ENCODE measurements at regions not wholly inside any gene's neighbourhood (a gene's known extent, or its start where the extent isn't known, plus 50 kb on each side); places are given as distances from the start of the nearest gene placed in this dataset.

DNA sequence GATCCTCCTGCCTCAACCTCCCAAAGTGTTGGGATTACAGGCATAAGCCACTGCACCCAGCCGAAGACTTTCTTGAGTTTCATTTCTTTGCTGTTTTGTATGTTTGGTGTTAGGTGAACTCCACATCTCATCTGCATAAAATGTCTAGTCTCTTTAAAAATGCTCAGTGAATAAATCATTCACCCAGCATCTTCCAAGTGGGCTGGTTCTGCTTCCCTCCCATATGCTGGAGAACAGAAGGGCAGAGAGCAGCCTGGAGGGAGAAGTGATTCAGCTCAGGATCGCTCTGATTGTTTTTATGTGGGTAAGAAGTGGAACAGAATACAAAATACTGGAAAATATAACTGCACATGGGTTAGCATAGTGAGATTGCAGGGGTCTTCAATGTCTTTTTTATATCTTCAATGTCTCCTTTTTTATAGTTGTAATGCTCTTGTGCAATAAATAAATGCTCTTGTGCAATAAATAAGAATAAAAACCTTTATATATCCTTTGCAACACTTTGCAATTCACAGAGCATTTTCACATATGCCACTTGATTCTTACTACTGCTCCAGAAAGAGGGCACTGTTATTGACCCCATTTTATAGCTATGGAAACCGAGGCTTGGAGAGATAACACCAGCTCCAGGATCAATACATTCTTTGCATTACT, 253.0 kb upstream of the NCKAP5 start:
- H3K79me2 ChIP-seq (ENCODE audit: insufficient read depth, low read length), result no peaks in the 10 kb centered on the region
- no peak for DNase-seq
- H3T11ph ChIP-seq (ENCODE audit: low read length), result no peak overlapping the region
- H2BK120ac ChIP-seq (ENCODE audit: low read depth, low read length, poor library complexity, severe bottlenecking), result no peak overlapping the region
- no peak overlapping the region for H3K4me3 Mint-ChIP-seq
- no peaks in the 10 kb centered on the region for H3K23me2 ChIP-seq (ENCODE audit: insufficient read length, low read depth, low read length, poor library complexity, severe bottlenecking)
- no peak overlapping the region for H2BK5ac ChIP-seq (ENCODE audit: insufficient read length, low read length)
- H3K9ac ChIP-seq (ENCODE audit: extremely low read depth, insufficient read length, low read length), result no peak overlapping the region
- H3K27ac ChIP-seq (ENCODE audit: insufficient read length, low read depth, low read length), result no peak overlapping the region
- no peaks in the 10 kb centered on the region for H3K9me3 ChIP-seq (ENCODE audit: control insufficient read depth, low read depth, low read length)
- H3K27me3 ChIP-seq (ENCODE audit: insufficient read depth, low read length), result no peaks in the 10 kb centered on the region
- H4K20me1 ChIP-seq (ENCODE audit: control insufficient read depth, insufficient read depth, insufficient read length), result no peaks in the 10 kb centered on the region
- no peaks in the 10 kb centered on the region for H3K36me3 Mint-ChIP-seq (ENCODE audit: insufficient read depth in 1 of 3, low read depth in 3 of 3)
- no peaks in the 10 kb centered on the region for H3K27me3 Mint-ChIP-seq (ENCODE audit: low read depth)
- H3K9me3 Mint-ChIP-seq, result no peaks in the 10 kb centered on the region
- H3K4me1 Mint-ChIP-seq, result peaks cover 4 to 6% of the 10 kb centered on the region in 2 experiments; a peak in 2 of 4 replicates
- no peak overlapping the region for H3K23ac ChIP-seq (ENCODE audit: insufficient read length, low read depth, low read length)
- H3K56ac ChIP-seq (ENCODE audit: insufficient read length, low read depth, low read length), result no peak overlapping the region
- H3K79me1 ChIP-seq (ENCODE audit: insufficient read depth, low read depth, low read length, poor library complexity, severe bottlenecking), result no peaks in the 10 kb centered on the region
- H2BK12ac ChIP-seq (ENCODE audit: insufficient read length, low read depth, low read length), result no peak overlapping the region
- H3K4me2 ChIP-seq (ENCODE audit: insufficient read depth, insufficient read length, low read length), result no peak overlapping the region
- H3K18ac ChIP-seq (ENCODE audit: insufficient read length, low read depth, low read length), result no peak overlapping the region
- H2BK15ac ChIP-seq (ENCODE audit: low read depth, low read length), result no peak overlapping the region
- H2BK20ac ChIP-seq (ENCODE audit: low read depth, low read length, poor library complexity, severe bottlenecking), result no peak overlapping the region
- TF ChIP-seq, protein P1, sequence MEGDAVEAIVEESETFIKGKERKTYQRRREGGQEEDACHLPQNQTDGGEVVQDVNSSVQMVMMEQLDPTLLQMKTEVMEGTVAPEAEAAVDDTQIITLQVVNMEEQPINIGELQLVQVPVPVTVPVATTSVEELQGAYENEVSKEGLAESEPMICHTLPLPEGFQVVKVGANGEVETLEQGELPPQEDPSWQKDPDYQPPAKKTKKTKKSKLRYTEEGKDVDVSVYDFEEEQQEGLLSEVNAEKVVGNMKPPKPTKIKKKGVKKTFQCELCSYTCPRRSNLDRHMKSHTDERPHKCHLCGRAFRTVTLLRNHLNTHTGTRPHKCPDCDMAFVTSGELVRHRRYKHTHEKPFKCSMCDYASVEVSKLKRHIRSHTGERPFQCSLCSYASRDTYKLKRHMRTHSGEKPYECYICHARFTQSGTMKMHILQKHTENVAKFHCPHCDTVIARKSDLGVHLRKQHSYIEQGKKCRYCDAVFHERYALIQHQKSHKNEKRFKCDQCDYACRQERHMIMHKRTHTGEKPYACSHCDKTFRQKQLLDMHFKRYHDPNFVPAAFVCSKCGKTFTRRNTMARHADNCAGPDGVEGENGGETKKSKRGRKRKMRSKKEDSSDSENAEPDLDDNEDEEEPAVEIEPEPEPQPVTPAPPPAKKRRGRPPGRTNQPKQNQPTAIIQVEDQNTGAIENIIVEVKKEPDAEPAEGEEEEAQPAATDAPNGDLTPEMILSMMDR (conservative IDR thresholded peaks at IDR 0.05), result no peak
- no peak overlapping the region for H2AFZ ChIP-seq (ENCODE audit: low read length)
- H3K4me1 ChIP-seq (ENCODE audit: insufficient read depth, low read length), result no peaks in the 10 kb centered on the region
- H4K91ac ChIP-seq (ENCODE audit: insufficient read length, low read depth, low read length), result no peak overlapping the region
- H4K8ac ChIP-seq (replicated peaks; ENCODE audit: insufficient read length, low read depth, low read length), result no peak overlapping the region
- no peak overlapping the region for H4K5ac ChIP-seq (ENCODE audit: insufficient read length, low read depth, low read length)
- WGBS (ENCODE audit: extremely low coverage, insufficient read length, low lambda C conversion rate), result no CpG with 5 or more reads among the region's 3 CpGs
- no peak overlapping the region for H3K14ac ChIP-seq (ENCODE audit: insufficient read depth, low read length)
- no peak overlapping the region for H3K27ac Mint-ChIP-seq
- no peak overlapping the region for H2AK5ac ChIP-seq (ENCODE audit: insufficient read length, low read length)
- no peak overlapping the region for H3K4ac ChIP-seq (ENCODE audit: low read depth, low read length)
